ENCODE measurements at regions not wholly inside any gene's neighbourhood (a gene's known extent, or its start where the extent isn't known, plus 50 kb on each side); places are given as distances from the start of the nearest gene placed in this dataset.

DNA sequence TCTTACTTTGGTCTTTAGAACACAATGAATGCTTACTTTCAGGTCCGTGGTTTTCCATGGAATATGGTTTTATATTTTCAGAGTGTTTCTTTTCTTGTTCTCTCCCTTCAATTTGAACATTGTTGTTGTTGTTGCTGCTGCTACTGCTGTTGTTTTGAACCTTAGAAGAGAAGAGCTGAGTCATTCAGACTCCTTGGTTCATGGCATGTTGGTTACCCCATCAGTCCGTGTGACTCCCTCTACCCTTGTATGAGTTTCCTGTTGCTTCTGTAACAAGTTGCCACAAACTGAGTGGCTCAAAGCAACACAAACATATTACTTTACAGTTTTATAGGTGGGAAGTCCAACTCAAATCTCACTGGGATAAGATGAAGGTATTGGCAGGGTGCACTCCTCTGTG lies 511.0 kb downstream of the INSC start:
- DNase-seq, result no peak

DNA sequence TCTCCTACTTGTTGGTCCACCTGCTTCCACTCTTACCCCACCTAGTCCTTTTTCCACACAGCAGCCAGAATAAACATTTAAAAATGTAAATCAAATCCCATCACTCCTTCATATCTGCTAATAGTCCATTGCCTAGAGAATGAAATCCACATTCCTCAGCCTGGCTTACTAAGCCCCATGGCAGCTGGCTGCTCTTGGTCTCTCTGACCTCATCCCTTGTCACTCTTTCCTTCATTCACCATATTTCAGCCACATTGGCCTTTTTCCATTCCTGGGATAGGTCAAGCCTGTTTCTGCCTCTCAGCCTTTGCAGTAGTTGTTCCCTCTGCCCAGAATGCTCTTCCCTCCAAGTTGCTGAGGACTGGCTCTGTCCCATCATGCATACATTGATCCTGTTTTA lies 512.8 kb downstream of the INSC start:
- DNase-seq, result no peak

DNA sequence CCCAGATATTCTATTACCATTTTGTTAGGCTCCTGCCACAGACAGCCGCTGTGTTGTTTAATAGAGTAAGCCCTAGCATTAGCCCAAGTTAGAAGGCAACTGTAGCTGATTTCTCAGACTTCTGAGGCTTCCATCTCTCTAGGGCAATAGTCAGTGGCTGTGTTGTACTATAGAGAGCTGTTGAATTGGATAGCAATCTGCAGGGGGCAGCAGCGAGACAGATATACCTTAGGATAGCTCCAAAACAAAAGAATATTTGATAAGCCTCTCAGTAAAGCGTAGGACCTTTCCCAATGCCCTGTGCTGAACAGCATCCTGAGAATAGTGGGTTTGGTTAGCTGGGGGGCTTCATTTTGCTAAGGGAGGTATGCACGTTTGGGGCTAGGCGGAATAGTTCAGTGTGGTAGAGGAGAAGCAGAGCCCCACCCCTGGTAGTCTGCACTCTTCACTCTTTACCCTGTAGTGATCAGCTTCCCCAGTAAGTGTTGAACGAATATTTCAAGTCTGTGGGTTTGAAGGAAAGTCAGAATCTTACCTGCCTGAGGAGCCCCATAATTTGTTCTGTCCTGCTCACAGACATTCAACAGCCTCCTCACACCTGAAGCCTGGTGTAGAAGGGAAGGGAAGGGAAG lies 515.1 kb downstream of the INSC start:
- DNase-seq, result no peak

DNA sequence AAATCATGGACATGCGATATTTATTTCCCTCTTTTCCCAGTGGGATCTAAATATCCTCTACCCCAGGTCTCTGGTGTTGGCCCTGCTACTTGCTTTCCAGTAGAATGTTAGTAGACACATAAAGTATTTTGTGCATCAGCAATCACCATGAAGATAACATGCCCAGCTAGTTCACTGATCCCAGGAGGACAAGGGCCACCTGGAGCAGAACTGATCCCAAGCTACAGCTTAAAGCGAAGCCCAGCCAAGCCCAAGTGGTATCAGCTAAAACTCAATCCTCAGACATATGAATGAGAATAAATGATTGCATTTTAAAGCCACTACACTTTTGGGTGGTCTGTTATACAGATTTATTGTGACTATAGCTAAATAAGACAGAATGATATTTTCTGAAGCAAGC lies 516.2 kb downstream of the INSC start:
- DNase-seq, result no peak

DNA sequence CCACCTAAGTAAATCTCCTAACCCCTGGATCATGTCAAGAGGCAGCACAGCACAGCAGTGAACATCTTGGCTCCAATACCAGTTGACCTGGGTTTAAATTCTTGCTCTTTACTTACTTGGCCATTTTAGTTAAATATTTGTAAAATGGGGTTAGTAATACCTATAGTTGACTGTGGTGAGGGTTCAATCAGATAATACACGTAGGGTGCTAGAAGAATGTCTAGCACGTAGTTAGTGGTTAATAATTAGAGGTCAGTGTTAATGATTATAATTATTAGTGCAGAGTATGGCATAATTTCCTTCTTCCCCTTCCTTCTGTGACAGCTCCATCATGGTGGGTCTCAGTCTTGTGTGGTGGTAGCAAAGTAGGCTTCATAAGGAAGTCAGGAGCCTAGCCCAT lies 520.8 kb downstream of the INSC start:
- no peak for DNase-seq

DNA sequence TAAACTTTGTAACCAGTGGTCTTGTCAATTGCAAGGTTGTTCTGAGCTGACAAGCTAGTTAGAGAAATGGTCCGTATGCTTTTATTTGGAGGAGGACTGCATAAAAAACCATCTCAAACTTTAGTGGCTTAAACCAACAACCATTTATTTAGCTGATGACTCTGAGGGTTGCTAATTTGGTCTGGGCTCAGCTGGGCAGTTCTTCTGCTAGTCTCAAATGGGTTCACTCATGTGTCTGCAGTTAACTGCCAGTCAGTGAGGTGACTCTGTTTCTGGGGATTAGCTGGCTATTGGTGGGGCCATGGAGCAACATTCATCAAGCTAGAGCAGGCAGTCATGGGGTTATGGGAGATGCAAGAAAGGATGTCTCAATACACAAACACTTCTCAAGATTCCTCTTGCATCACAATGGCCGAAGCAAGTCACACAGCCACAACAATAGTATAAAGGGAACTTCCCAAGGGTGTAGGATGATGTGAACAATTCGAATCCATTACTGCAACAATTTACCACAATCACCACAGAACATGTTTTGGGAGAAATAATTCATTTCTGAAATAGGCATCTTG lies 521.9 kb downstream of the INSC start:
- DNase-seq, result no peak

DNA sequence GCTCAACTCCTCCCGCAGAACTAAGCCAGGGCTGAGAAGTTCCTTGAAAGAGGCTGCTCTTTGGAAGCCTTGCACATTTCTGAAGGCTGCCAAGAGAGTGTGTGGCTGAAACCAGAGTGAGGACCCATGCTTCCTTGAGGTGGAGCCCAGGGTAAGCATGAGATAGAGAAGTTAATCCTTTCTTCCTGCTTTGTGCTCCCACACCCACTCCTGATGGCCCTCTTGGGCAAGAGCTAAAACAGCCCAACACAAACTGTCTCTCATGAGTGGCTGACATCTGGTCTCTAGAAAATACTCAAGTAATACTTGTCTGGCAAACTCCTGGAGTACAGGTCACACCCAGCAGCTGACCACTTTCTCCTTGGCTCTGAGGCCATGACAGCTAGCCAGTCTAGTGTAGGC lies 523.7 kb downstream of the INSC start:
- DNase-seq, result no peak

DNA sequence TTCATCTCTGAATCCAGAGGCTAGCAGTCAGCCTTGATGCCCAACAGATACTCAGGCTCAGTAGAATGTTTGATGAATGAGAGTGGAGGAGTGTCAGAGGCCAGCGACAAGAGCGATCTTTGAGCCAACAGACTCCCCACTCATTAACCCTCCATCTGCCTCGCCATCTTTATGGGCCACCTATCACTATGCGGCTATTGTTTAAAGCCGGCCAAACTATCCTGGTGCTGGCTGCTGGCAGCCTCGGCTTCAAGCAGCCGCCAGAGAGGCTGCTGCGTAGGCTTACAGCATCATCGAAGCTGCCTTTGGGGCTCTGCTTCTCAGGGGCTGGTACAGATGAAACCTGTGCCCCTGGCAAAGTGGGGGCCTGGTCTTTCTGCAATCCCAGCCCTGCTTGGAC lies 525.6 kb downstream of the INSC start:
- no peak for DNase-seq

DNA sequence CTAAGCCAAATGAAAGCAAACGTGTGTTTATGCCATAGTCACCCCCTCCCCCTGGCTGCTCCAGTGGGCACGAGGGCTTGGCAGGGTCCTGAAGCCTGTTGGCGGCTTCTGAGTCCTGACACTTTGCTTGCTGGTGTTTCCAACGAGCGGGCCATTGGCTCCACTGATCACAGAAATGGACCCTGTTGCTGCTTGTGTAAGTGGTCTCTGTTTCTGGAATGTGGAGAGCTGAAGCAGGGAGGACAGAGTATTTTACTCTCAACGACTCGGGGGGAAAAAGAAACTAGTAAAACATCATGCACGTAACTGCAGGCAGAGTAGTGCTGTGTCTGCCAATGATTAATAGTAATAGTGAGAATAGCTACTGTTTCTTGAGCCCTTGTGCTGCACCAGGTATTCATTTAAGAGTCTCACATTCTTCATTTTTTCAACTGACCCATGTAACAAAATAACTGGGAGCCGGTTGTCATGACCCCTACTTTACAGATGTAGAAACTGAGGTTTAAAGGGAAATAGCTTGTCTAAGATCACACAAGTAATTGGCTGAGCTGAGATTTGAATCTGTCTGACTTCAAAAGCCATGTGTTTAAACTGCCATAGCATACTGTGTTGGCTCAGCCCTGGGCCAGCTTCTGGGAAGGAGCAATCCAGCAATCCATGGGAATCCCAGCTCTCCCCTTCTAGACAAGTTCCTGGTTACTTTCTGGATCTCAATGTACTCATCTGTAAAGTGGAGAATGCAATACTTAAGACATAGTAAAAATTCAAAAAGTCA lies 526.7 kb downstream of the INSC start:
- no peak for DNase-seq

DNA sequence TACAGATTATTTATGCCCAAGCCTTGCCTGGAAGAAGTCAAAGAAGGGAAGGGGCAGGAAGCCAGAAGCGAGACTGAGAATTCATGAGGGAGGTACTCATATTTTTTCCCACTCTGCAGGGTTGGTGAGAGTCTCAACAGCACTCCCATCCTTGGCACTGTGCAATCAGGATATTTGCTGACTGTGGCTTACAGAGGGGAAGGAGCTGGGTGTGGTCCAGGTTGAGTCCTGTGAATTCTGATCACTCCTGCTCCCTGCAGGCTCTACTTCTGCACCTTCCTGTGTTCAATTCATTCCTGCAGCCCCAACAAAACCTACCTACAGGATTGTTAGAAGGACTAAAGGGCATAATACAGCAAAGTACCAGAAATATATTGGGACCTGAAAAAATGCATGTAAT lies 530.5 kb downstream of the INSC start:
- no peak for DNase-seq

DNA sequence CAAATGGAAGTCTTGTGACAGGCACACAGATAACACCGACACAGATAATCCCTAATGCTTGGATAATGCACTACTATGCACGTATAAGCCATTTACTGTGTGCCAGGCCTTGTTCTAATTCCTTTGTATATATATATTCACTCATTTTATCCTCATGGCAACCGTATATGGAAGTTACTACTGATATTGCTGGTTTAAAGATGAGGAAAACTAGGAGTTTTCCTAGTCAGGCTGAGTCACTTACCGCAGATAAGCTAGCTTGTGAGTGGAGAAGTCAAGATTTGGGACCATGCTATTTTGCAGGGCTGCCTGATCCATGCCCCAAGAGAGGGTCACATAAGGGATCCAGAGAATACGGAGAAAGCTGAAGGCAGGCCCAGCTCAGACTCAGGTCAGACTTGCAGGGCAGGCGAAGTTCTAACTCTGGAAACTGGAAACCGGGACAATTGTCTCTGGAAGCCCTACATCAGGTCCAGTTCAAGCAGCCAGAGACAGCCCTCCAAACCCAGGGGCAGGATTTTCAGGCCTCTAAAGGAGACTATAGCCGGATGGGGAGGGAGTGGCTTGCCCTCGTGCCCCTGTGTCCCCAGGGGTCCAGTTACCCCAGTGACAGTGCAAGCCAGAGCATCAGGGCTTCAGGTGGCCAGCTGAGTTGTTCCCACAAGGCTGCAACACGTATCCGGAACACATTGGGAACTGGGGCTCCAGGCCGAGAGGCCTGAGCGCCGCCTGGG lies 534.8 kb downstream of the INSC start:
- no peak for DNase-seq

DNA sequence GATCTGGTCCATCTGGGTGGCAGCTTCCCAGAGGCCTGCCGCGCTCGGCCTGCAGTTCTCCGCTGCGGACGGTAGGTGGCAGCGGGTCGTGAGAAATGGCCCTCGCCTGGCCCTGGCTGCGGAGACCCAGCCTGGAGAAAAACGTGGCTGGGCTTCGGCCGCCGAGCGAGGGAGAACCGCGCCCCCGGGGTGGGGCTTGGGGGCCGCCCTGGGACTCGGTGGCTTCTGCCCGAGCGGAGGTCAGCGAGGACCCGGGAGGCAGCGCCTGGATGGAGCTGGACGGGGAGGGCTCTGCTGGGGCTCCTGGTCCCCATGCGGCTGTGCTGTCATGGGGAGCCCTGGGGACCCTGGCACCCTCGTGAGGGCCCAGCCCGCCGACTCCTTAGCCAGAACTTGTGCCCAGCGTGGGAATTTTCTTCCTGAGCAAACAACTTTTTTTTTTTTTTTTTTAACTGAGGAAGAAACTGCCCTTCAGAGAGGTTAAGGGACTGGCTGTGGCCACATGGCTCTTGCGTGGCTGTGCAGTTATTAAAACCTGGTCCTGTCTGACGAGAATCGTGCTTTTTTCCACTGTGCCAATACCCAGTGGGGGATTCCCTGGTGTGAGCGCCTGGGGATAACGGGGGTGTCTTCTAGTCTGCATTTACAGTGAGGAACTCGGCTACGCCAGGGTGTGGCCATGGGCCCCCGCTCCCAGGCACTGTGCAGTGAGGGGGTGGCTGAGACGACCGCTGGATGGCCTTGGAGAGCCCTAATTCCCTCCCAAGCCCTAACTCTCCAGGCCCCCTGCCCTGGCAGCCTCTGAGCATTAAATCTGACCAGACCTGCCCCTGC lies 535.6 kb downstream of the INSC start:
- peak; percentile 69 for DNase-seq

DNA sequence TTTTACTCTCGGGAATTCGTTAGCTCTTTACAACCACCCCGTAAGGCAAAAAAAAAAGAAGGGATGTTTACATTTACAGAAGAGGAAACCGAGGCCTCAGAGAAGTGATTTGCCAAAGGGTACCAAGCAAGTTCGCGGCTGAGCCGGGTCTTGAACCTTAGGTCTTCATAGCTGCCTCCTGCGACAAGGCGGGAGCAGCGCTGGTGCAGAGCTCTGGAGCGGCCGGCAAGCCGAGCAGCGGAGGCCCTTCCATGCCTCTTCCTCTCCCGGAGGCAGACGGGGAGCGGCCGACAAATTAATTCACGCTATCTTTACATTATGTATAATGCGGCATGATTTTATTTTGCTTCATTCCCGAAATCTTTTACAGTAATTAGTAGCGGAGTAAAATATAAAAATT lies 536.3 kb downstream of the INSC start:
- no peak for DNase-seq

DNA sequence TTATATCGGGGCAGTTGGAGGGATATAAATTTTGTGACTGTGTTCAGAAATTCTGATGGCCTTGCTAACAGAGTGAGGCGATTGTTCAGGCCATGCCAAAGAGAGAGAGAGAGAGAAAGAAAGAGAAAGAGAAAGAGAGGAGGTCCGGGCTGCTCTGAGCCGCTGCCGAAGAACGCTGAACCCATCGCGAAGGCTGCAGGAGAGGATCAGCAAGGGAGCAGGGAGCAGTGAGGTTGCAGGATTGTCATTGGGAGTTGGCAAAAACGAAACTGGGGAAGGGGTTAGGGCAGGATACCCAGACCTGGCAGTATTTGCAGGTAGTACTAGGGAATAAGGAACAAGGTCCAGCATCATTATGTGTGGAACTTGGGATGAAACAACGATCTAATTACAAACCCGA lies 537.1 kb downstream of the INSC start:
- DNase-seq, result no peak

DNA sequence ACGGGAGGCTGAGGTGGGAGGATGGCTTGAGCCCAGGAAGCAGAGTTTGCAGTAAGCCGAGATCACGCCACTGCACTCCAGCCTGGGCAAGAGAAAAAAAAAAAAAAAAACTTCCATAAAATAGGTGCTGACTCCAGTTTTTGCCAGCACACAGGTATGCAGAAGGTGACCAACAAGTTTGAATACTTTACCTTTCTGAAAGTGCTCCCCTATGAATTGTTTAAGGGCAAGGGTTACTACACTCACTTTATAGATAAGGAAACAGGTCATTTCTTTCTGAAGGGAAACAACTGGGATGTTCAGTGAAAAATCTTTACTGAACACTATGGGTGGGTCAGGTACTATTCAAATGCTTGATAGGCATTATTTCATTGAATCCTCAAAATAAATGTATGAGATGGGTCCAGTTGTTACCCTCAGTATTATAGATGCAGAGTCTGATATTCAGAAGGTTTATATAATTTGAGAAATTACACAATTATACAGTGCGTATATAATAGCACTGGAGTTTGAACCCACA lies 538.5 kb downstream of the INSC start:
- no peak for DNase-seq

DNA sequence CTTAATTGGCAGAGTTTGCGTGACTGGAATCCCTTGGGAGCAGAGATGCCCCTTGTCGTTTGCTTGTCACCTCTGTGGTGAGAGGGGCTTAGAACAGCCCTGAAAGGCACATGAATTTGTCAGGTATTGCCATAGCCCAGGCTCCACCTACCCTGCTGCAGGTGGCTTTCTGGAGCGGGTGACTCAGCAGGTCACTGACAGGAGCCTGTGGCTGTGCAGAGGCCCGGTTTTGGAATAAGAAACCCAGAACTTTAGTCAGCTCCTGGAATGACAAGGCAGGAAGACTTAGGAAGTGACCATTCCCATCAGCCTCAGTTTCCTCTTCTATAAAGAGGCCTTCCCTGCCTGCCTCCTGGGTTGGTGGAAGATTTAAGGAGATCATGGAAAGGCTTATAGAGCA lies 539.7 kb downstream of the INSC start:
- no peak for DNase-seq

DNA sequence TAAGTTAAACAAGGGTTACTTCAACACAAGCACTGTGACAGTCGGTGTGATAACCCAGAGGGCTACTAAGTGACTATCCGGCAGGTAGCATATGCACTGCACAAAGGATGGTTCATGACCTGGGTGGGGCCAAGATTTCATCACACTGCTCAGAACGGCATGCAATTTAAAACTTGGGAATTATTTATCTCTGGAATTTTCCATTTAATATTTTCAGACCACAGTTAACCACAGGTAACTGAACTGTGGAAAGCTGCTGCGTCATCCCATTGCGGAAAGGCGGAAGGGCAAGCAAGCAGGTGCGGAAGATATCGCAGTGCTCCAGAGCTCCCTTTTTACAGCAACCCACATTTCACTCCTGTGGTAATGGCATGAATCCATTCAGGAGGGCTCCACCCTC lies 540.8 kb downstream of the INSC start:
- no peak for DNase-seq

DNA sequence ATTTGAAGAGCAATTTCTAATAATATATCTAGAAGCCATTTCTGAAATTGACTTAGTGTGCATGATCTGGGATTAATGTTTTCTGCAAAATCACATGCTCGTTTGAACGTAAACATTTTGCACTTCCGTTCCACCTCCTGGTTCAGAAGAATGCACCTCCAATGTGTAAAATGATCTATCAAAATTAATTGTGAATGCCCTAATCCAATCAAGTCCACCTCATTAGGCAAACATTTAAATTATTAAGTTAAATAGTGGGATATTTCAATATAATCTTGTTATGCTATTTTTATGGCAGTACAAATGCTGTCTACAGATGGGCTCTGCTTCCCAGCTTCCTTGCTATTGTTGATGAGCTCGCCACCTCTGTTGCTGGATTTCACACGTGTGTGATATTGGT lies 542.5 kb downstream of the INSC start:
- no peak for DNase-seq

DNA sequence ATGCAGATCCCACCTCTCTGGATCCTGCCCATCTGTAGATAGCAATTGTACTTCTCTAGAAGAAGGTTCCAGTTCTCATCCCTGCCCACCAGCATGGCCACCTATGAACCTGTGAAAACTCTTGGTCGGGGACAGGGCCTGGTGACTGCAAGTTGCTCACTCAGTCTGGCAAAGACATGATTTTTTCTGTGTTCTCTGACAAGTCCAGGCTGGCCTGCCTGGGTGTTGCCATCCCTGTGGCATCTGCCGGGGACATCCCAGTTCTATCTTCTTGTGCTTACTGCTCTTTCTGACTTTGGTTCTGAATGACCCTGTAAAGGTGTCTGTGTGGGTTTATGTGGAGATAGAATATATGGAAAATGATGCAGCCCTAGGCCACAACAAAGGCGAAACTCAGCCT lies 545.8 kb downstream of the INSC start:
- no peak for DNase-seq

DNA sequence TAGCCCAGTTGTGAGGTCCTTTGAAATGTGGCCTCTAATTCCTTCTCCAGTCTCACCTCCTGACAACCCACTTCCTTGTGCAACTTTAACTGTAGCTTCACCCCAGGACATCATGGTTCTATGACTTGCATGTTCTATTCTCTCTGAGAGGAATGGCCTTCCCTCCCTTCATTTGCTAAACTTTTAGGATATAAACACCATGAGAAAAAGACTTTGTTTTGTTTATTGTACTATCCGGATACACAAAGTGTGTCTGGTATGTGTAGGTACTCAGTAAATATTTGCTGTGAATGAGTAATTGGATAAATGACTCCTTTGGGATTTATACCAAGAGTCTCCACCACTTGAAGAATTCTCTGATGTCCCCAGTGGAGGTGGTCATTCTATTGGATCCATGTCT lies 547.6 kb downstream of the INSC start:
- no peak for DNase-seq

DNA sequence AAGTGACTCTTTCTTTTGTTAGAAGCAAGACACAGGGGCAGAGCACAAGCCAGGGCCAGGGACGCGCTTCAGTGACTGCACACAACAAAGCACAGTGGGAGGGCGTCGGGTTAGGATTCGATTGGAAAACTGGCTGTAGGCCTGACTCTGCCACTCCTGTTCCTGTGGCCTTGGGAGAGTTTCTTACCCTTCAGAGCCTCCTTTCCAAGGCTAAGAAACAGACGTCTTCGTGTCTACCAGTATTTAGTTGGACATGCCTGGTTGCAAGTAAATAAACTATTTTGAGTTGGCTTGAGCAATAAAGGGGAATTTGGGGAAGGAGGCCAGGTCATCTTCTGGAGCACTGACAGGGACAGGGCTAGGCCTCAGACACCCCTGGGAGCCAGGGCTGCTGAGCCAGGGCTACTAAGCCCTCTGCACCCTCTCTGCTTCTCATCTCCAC lies 549.1 kb downstream of the INSC start:
- DNase-seq, result peak; percentile 61

DNA sequence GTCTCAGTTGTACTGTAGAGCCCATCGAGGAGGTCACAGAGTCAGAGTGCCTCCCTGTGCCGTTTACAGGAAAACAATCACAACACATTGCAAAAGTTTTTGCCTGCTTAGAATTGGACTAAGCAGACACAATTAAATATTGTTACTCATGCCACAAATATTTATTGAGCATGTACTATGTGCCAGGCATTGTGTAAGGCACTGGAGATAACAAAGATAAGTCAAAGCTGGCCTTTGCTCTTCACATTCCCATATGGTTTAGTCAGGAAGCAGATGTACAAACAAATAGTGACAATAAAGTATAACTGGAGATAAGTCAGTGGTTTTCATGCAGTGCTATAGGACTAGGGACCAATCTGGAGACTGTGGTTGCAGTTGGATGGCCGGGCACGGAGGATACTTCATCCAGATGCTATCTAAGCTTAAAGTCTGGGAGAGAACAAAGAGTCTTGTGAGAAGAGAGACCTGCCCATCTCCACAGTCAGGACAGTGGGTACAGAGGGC lies 550.7 kb downstream of the INSC start:
- DNase-seq, result no peak

Measured in NCI-H510A treated with DMSO at 0.1 percent for 48 hours (cell line).